CD4-positive, alpha-beta T cell treated with Interleukin-21 for 1 hour (primary cell): ENCODE measurements at regions not wholly inside any gene's neighbourhood (a gene's known extent, or its start where the extent isn't known, plus 50 kb on each side); places are given as distances from the start of the nearest gene placed in this dataset.
"Not testable (repeated sequence)": the region's sequence is repeated elsewhere in the genome, so short reads cannot be mapped to it uniquely, and the experiment has no call there.

Experiments
- DNase-seq: peaks from one replicate; pipeline ENCODE4 v3.0.0-alpha.2; 2020

DNA sequence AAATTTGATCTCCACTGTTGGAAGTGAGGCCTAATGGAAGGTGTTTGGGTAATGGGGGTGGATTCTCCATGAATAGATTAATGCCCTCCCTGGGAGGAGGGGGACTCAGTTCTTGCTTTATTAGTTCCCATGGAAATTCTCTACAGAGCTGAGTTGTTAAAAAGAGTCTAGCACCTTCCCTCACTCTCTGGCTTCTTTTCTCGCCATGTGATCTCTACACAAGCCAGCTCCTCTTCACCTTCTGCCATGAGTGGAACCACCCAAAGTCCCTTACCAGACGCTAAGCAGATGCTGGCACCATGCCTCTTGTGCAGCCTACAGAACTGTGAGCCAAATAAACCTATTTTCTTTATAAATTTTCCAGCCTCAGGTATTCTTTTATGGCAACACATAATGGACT is 465.8 kb upstream of the ANO5 start:
- DNase-seq, result no peak

DNA sequence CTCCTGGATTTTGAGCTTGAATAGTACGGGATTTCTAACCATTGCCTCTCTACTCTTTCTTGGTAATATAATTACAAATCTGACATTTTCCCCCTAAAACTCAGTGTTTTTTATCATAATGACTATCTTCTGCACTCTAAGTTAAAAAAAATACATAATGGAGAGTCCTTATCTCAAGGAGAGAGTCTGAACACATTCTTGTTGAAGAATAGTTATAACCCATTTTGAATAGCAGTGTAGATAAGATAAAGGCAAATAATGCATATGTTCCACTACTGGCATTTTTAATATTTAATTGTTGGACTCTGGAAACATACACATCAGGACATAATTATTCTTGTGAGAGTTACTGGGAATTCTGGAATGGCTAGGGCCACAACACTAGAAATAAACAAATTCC is 456.5 kb upstream of the ANO5 start:
- no peak for DNase-seq

GRCh38 chr11:21752475-21753243 is 440.2 kb upstream of the ANO5 start:
- peak; percentile 16 for DNase-seq

GRCh38 chr11:21753244-21753767 is 439.6 kb upstream of the ANO5 start:
- DNase-seq, result not testable (repeated sequence)

DNA sequence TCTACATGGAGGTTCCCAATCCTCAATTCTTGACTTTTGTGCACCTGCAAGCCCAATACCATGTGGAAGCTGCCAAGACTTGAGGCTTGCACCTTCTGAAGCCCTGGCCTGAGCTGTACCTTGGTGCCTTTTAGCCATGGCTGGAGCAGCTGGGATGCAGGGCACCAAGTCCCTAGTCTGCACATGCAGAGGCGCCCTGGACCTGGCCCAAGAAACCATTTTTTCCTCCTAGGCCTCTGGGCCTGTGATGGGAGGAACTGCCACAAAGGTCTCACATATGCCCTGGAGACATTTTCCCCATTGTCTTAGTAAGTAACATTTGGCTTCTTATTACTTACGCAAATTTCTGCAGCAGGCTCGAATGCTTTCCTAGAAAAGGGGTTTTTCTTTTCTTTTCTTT is 431.9 kb upstream of the ANO5 start:
- no peak for DNase-seq

DNA sequence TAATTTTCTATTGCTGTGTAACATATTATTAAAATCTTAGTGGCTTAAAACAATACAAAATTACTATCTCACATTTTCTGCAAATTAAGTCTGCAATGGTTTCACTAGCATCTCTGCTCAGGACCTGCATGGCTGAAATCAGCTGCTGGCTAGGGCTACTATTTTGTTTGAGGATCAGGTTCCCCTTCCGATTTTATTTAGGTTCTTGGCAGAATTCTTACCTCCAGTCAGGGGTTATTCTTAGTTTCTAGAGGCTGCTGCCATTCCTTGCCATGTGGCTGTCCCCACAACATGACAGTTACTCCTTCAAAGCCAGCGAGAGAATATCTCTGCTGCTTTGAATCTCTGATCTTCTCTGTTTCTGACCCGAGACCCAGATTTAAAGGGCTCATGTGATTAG is 424.5 kb upstream of the ANO5 start:
- no peak for DNase-seq

DNA sequence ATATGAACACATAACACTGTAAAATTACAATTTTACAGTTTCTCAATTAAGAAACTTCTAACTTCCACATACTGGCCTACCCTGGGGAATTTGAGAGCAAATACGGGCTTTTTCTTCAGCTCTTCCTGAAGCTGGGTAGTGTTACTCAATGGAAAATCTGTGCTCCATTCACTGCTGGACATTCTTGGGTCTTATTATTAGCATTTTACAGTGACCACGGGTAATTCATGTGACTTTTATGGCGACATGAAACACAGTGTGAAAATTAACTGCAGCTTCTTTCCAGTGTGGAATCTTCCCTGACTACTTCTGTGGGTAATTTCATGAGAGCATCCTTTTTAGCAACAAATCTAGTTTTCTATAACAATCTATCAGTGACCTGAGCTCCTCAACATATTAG is 423.7 kb upstream of the ANO5 start:
- DNase-seq, result no peak

- no peak for DNase-seq
These were observed 421.8 kb upstream of the ANO5 start for GRCh38 chr11:21771097-21771496.

DNA sequence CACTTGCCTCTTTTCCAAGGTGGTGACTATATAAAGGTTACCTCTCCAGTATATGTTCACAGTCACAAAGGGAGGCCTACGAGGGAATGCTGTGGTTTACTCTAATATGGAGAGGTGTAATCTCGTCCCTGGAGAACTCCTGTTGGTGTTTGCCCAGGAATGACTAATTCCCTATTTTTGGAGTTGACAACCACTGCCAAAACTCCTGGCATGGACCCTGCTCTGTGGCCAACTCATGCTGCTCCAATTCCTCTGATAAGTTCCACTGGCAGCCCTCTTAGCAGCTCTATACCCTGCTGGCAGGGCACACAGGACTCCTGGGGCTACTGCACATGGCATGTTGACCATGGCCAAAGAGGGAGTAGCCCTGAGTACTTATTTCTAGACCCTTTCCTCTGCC is 418.7 kb upstream of the ANO5 start:
- DNase-seq, result no peak

GRCh38 chr11:21775911-21776310 is 417.0 kb upstream of the ANO5 start:
- DNase-seq, result no peak

- DNase-seq, result no peak
These were observed 408.9 kb upstream of the ANO5 start for GRCh38 chr11:21783954-21784353.

DNA sequence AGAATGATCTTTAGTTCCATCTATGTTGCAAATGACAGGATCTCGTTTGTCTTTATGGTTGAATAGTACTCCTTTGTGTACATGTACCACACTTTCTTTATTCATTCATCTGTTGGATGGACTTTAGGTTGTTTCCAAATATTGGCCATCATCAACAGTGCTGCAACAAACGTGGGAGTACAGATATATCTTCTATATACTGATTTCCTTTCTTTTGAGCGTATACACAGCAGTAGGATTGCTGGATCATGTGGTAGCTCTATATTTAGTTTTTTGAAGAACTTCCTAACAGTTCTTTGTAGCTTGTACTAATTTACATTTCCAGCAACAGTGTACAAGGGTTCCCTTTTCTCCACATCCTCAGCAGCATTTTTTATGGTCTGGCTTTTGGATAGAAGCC is 407.5 kb upstream of the ANO5 start:
- no peak for DNase-seq

DNA sequence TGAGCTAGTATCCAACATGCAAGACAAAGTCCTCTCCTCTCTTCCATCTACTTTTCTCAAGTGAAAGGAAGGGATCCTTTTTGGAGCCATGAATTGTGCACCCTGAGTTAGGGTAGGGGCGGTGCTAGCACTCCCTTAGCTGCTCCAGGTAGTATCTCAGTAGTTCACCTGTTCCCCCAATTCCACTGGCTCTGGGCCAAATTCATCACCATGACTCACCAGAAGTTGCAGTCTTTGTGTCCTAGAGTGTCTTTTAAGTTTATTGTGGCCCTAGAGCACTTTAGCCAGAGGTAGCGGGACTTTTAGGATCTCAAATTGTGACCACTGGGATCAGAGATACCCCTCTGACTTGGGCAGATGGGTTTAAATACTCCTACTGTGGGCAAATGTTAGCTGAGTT is 398.6 kb upstream of the ANO5 start:
- DNase-seq, result no peak

GRCh38 chr11:21798216-21798615 is 394.7 kb upstream of the ANO5 start:
- no peak for DNase-seq

GRCh38 chr11:21804523-21804922 is 388.4 kb upstream of the ANO5 start:
- DNase-seq, result not testable (repeated sequence)

DNA sequence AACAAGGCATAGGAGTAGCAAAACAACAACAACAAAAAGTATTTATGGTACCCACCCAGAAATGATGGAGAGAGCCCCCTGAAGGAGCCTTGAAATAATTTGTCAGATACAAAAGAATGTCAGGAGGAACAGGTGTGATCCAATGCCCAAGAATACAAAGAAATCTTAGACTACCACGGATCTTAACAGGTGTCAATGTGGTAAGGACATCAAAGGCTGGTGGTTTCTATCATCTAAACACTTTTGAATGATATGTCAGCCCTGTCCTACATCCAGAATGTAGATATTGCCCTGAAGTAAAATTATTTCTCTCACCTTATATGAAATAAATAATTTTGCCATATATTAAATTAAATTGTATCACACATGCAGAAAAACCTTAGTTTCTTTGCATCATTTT is 386.4 kb upstream of the ANO5 start:
- DNase-seq, result no peak

- DNase-seq, result no peak
These were observed 385.9 kb upstream of the ANO5 start for GRCh38 chr11:21806947-21807346.

- no peak for DNase-seq
These were observed 385.5 kb upstream of the ANO5 start for GRCh38 chr11:21807350-21807749.

- DNase-seq, result no peak
These were observed 382.2 kb upstream of the ANO5 start for GRCh38 chr11:21810650-21811049.

- no peak for DNase-seq
These were observed 381.3 kb upstream of the ANO5 start for GRCh38 chr11:21811572-21811971.

DNA sequence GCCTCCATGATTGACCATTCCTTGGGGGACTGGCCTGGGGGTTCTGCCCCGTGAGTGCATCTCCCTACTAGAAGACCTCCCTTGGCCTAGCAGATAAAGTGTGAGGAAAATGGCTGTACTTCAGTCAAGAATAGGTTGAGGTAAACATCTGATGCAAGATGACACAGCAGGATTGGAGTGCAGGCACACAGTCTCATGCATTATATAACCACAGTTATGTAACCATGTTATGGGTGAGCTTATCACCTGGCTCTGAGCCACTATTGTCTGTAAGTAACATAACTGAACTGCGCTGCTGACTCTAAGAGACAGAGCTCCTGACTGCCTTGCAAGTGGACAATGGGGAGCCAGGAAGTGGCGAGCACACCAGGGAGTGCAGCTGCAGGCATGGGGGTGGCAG is 378.7 kb upstream of the ANO5 start:
- DNase-seq, result no peak

- DNase-seq, result no peak
These were observed 375.2 kb upstream of the ANO5 start for GRCh38 chr11:21817696-21818095.

- DNase-seq, result no peak
These were observed 372.7 kb upstream of the ANO5 start for GRCh38 chr11:21820176-21820575.

GRCh38 chr11:21825127-21825526 is 367.8 kb upstream of the ANO5 start:
- DNase-seq, result no peak

DNA sequence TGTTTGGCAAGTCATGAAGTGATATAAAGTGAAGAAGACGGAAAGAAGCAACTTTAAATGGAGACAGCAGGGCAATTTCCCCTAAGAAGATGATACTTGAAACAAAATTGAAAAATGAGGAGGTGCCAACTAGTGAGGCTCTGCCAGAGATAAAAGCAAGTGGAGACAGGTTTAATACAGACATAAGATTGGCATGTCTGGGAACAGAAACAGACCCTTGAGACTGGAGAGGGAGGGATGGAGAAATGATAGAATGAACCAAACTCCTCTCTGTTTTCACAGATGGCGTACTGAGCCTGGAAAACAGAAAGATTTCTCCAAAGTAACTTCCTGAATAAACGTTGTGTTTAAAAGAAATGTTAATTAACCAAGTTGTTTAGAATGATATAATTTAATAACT is 354.5 kb upstream of the ANO5 start:
- no peak for DNase-seq
